ENCODE measurements at regions not wholly inside any gene's neighbourhood (a gene's known extent, or its start where the extent isn't known, plus 50 kb on each side); places are given as distances from the start of the nearest gene placed in this dataset.
A peak's percentile ranks its signal among the peaks of the same experiment; 100 is the strongest.

DNA sequence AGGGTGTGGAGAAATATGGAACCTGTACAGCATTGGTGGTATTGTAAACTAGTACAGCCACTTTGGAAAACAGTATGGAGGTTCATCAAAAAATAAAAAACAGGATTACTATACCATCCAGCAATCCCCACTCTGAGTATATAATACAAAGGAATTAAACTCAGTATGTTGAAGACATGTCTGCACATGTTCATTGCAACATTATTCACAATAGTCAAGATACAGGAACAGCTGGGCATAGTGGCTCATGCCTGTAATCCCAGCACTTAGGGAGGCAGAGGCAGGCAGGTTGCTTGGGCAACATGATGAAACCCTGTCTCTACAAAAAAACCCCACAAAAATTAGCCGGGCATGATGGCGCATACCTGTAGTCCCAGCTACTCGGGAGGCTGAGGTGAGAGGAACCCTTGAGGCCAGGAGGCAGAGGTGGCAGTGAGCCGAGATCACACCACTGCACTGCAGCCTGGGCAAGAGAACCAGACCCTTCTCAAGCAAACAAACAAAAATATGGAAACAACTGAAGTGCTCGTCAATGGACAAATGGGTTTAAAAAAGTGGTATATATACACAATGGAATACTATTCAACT is 63.6 kb downstream of the TMEM174 start:
- Histone ChIP-seq H3K4me3 (ENCODE audit: insufficient read depth, low read depth, low read length) (no peak overlapping the region), H2AK5ac (ENCODE audit: low read depth, low read length) (no peak overlapping the region), H2BK20ac (ENCODE audit: low read depth, low read length) (peak overlapping the region; percentile 66; the same call in 1 of the 2 replicates), H3K56ac (ENCODE audit: extremely low read depth, insufficient read depth, low read length) (no peak overlapping the region), H3K4me1 (ENCODE audit: control insufficient read depth, insufficient read depth, low read length) (peaks cover 7% of the 10 kb centered on the region), H3K79me1 (ENCODE audit: low read depth in 1 of 2, low read length in 2 of 2) (no peaks in the 10 kb centered on the region), H4K8ac (ENCODE audit: low read depth in 2 of 2, low read length in 2 of 2) (peak overlapping the region in 1 of 2 experiments; percentile 60; a peak in 2 of 4 replicates), H2AFZ (replicated peaks; ENCODE audit: low read length, poor library complexity) (no peak overlapping the region), H4K91ac (ENCODE audit: insufficient read depth, low read depth, low read length) (no peak overlapping the region; the same call in 1 of the 2 replicates), H3K9ac (ENCODE audit: low read depth, low read length) (no peak overlapping the region), H4K20me1 (ENCODE audit: insufficient read depth, low read length) (no peaks in the 10 kb centered on the region), H2AK9ac (replicated peaks; ENCODE audit: low read depth, low read length, poor library complexity) (no peak overlapping the region), H3K23ac (ENCODE audit: low read depth, low read length) (no peak overlapping the region), H3K4me2 (ENCODE audit: low read depth, low read length) (no peak overlapping the region), H3K18ac (ENCODE audit: low read depth, low read length) (peak overlapping the region; percentile 62), H3K36me3 (ENCODE audit: control insufficient read depth, insufficient read depth, low read length) (no peaks in the 10 kb centered on the region), H3K9me1 (ENCODE audit: insufficient read depth, low read length) (no peaks in the 10 kb centered on the region), H3K27ac (ENCODE audit: insufficient read depth, low read length) (no peak overlapping the region), H3K27me3 (ENCODE audit: control insufficient read depth, insufficient read depth, low read length) (peaks cover 19% of the 10 kb centered on the region), H3K9me3 (ENCODE audit: control insufficient read depth, insufficient read depth, low read length) (peaks cover 2% of the 10 kb centered on the region; the same call in 1 of the 2 replicates), H4K5ac (ENCODE audit: low read depth, low read length) (peak overlapping the region; percentile 63), H2BK15ac (ENCODE audit: low read depth, low read length) (no peak overlapping the region), H3K14ac (replicated peaks; ENCODE audit: low read depth, low read length) (0 out of 2 replicates have a peak overlapping the region, but pooled peaks have one; percentile 19), H2BK120ac (ENCODE audit: low read depth, low read length) (peak overlapping the region; percentile 57; the same call in 1 of the 2 replicates), H2BK5ac (ENCODE audit: low read depth, low read length, poor library complexity, severe bottlenecking) (no peak overlapping the region), H3K4ac (ENCODE audit: low read depth, low read length) (peak overlapping the region; percentile 35; the same call in 1 of the 2 replicates)
- ChIA-PET CTCF (interaction anchor here (0.6 kb wide), 1 partner anchor 19 kb away, joined by 3 read pairs; no protein-coding TSS in a partner anchor), POLR2A (ENCODE audit: unreplicated experiment) (no interaction called here)
- dilution Hi-C loops (cut with HindIII; ENCODE audit: low sequenced_read_pairs, unreplicated experiment): no loop called here
- TF ChIP-seq, protein P1, sequence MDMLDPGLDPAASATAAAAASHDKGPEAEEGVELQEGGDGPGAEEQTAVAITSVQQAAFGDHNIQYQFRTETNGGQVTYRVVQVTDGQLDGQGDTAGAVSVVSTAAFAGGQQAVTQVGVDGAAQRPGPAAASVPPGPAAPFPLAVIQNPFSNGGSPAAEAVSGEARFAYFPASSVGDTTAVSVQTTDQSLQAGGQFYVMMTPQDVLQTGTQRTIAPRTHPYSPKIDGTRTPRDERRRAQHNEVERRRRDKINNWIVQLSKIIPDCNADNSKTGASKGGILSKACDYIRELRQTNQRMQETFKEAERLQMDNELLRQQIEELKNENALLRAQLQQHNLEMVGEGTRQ (IDR thresholded peaks at IDR 0.05; ENCODE audit: low read depth, low read length): no peak
- TF ChIP-seq, protein P2, sequence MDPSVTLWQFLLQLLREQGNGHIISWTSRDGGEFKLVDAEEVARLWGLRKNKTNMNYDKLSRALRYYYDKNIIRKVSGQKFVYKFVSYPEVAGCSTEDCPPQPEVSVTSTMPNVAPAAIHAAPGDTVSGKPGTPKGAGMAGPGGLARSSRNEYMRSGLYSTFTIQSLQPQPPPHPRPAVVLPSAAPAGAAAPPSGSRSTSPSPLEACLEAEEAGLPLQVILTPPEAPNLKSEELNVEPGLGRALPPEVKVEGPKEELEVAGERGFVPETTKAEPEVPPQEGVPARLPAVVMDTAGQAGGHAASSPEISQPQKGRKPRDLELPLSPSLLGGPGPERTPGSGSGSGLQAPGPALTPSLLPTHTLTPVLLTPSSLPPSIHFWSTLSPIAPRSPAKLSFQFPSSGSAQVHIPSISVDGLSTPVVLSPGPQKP (IDR thresholded peaks at IDR 0.05; ENCODE audit: borderline replicate concordance, low read depth, low read length): no peak
- no peak for TF ChIP-seq FOS (IDR thresholded peaks at IDR 0.05; ENCODE audit: low read depth, low read length)
- no peak for TF ChIP-seq MAZ (IDR thresholded peaks at IDR 0.05; ENCODE audit: borderline replicate concordance, low read depth, low read length)
- DNase-seq (no peak), ATAC-seq (ENCODE audit: low read depth) (no peak)
- BruUV-seq (replicated peaks): no TSS peak
- WGBS, 2 experiments (ENCODE audit: extremely low coverage in 2 of 2, insufficient read length in 1 of 2): no CpG with 5 or more reads among the region's 5 CpGs
- in situ Hi-C loops (cut with MboI; ENCODE audit: low sequenced_read_pairs): no loop called here
- intact Hi-C loops (cut with micrococcal nuclease): no loop called here

All from IMR-90 (cell line).